Type B pancreatic cell (in vitro differentiated cells): ENCODE measurements at regions not wholly inside any gene's neighbourhood (a gene's known extent, or its start where the extent isn't known, plus 50 kb on each side); places are given as distances from the start of the nearest gene placed in this dataset.

ENCODE experiments used
- DNase-seq: peaks from one replicate; pipeline ENCODE4 v3.0.0; 2021; ENCODE audit warnings: mixed read lengths; ENCODE audit not compliant: unreplicated experiment; ENCODE audit errors: extremely low spot score
- H3K27ac Mint-ChIP-seq: 2 replicates; pipeline ENCODE4 v1.8.0; 2021; ENCODE audit warnings: mild to moderate bottlenecking, mixed read lengths
- H3K27me3 Mint-ChIP-seq: 2 replicates; pipeline ENCODE4 v1.8.0; 2021; ENCODE audit warnings: mixed read lengths
- H3K36me3 Mint-ChIP-seq: 2 replicates; pipeline ENCODE4 v1.8.0; 2021; ENCODE audit warnings: mixed read lengths
- H3K4me1 Mint-ChIP-seq: one replicate; pipeline ENCODE4 v1.8.0; 2021; ENCODE audit warnings: mixed read lengths; ENCODE audit not compliant: unreplicated experiment
- H3K4me3 Mint-ChIP-seq: 2 replicates; pipeline ENCODE4 v1.8.0; 2021; ENCODE audit warnings: mild to moderate bottlenecking, mixed read lengths
- H3K9me3 Mint-ChIP-seq: 2 replicates; pipeline ENCODE4 v1.8.0; 2021; ENCODE audit warnings: mixed read lengths
- TF ChIP-seq, protein P1 (sequence below): fragments of 200-600 bp; sonication (generic); conservative IDR thresholded peaks from 2 replicates; pipeline ENCODE4 v1.5.0; 2021; ENCODE audit warnings: antibody characterized with exemption, mild to moderate bottlenecking

DNA sequence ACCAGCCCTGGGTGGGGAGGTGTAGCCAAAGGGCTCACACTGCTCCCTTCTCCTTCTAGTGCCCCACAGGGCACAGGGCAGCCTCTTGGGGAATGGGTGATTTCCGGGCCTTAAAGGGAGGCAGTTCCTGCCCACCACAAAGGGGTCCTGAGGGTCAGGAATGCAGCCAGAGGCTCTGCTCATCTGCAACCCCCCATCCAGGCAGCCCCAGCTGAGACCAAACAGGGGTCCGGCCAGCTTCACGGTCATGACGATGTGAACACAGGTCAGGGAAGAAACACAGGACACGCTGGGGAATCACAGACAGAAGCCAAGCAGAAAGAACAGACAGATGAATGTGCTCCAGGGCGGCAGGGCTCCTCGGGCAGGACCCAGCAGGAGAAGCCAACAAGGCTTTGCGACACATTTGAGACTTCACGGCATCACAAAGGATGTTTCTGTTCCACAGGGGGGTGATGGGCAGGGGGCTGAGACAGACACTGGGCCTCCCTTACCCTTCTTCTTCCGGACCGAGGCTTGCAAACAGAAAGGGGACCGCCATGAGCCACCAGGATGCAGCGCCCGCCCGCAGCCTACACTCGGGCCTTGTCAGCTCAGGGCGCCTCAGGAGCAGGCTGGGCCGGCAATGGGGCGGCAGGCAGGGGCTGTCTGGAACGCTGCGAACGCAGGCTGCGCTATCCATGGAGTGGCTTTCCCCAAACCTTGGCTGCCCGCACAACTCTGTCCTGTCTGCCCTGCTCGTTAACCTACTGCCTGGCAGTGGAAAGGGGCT lies 101.9 kb downstream of the CTTN start:
- no peak overlapping the region for H3K4me3 Mint-ChIP-seq
- DNase-seq, result no peak
- H3K27me3 Mint-ChIP-seq, result no peaks in the 10 kb centered on the region
- H3K9me3 Mint-ChIP-seq, result no peaks in the 10 kb centered on the region
- H3K4me1 Mint-ChIP-seq, result peaks cover 15% of the 10 kb centered on the region
- H3K27ac Mint-ChIP-seq, result no peak overlapping the region
- TF ChIP-seq, protein P1, sequence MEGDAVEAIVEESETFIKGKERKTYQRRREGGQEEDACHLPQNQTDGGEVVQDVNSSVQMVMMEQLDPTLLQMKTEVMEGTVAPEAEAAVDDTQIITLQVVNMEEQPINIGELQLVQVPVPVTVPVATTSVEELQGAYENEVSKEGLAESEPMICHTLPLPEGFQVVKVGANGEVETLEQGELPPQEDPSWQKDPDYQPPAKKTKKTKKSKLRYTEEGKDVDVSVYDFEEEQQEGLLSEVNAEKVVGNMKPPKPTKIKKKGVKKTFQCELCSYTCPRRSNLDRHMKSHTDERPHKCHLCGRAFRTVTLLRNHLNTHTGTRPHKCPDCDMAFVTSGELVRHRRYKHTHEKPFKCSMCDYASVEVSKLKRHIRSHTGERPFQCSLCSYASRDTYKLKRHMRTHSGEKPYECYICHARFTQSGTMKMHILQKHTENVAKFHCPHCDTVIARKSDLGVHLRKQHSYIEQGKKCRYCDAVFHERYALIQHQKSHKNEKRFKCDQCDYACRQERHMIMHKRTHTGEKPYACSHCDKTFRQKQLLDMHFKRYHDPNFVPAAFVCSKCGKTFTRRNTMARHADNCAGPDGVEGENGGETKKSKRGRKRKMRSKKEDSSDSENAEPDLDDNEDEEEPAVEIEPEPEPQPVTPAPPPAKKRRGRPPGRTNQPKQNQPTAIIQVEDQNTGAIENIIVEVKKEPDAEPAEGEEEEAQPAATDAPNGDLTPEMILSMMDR, result no peak
- no peaks in the 10 kb centered on the region for H3K36me3 Mint-ChIP-seq

DNA sequence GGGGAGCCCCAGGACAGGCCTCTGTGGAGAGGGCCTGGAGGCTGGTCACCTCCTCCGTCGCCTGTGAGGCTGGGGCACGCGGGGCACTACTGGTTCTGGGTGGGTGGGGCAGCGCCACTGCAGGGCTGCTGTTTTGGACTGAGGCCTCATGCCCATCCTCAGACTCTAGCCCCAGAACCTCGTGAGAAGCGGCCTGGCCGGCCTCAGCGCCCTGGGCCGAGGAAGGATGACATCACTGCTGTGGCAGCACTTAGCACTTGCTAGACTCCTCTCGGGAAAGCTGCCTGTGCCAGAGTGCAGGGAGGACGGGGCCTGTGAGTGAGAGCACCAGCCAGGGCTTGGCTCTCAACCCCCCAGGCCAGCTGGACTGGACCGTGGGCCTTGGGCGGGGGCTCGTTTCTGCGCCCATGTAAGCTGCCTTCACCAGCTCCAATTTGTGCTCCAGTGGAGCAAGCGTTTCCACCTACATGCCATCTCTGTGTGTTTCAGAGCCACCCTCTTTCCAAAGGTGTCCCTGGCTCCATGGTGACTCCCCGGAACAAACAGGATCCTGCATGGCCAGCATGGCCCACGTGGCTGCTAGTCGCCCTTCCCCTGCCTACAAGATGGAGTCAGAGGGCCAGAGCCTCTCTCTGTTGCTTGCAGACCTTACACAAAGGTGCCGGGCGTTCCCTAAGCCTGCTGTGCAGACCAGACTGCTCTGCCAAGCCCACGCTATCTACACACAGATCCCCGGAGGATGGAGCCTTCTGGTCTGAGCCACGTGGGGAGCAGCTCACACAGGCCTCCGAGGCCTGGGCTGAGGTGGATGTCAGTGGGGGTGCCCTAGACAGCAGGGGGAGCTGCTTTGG lies 102.9 kb downstream of the CTTN start:
- H3K4me1 Mint-ChIP-seq, result peaks cover 15% of the 10 kb centered on the region
- TF ChIP-seq, protein P1, result no peak
- no peaks in the 10 kb centered on the region for H3K9me3 Mint-ChIP-seq
- H3K27ac Mint-ChIP-seq, result no peak overlapping the region
- H3K27me3 Mint-ChIP-seq, result no peaks in the 10 kb centered on the region
- H3K4me3 Mint-ChIP-seq, result no peak overlapping the region
- H3K36me3 Mint-ChIP-seq, result no peaks in the 10 kb centered on the region
- DNase-seq, result no peak

DNA sequence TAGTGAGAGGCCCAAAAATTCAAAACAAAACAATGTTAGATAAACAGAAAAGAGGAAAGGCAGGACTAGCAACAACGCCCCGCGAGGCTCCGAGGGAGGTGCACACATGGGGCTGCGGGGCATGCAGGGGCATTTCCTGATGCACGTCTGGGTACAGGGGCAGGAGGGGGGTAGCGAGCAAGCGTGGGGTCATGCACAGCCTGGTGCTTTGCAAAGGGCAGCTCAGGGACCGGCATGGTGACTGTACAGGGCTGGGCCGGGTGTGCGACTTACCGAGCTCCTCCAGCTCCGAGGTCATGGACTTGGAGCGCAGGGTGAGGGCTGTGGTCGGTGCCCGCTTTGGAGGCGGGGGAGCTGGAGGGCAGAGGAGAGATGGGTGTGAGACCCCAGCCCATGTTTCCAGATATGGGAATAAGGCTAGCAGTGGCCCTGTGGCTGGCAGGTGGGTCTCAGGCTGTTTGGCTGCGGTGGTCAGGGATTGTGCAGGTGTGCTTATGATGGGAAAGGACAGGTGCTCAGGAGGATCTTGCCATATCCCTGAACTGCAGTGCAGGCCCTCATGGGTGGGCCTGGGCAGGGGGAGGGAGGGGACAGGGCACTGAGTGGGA lies 103.7 kb downstream of the CTTN start:
- peaks cover 15% of the 10 kb centered on the region for H3K4me1 Mint-ChIP-seq
- H3K27ac Mint-ChIP-seq, result no peak overlapping the region
- H3K9me3 Mint-ChIP-seq, result no peaks in the 10 kb centered on the region
- H3K4me3 Mint-ChIP-seq, result no peak overlapping the region
- H3K27me3 Mint-ChIP-seq, result no peaks in the 10 kb centered on the region
- TF ChIP-seq, protein P1, result no peak
- no peaks in the 10 kb centered on the region for H3K36me3 Mint-ChIP-seq
- no peak for DNase-seq

DNA sequence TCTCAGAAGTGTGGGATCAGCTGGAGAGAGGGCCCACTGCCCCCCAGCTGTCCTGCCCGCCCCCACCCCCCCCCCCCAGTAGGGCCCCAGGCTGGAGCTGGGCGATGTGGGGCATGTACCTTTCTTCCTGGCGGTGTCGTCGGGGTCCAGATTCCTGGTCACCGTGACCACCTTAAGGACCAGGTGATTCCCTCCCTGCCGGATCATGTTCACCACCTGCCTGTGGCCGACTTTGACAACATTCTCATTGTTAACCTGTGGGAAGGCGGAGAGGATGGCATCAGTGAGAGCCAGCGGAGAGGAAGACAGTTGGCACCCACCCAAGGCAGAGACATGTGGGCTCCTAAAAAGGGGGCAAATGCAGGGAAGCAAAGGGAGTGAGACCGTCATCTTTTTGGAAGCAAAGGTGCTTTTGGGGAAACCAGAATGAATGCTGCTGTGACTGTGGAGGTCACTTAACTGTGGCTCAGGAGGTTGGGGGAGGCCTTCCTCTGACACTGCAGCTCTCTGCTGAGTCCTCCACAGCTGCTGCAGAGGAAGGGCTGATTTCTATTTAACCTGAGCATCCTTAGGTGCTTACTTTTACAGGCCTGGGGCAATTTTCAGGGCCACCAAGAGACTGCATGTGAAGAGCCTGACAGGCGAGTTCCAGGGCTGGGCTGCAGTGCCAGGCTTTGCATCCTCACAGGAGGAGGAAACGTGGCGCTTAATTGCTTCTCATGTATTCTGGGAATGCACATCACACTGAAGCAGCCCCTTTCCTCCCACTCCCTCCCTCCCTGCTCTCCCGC lies 104.5 kb downstream of the CTTN start:
- Mint-ChIP-seq H3K4me3 (no peak overlapping the region), H3K4me1 (peaks cover 15% of the 10 kb centered on the region), H3K27me3 (no peaks in the 10 kb centered on the region), H3K36me3 (no peaks in the 10 kb centered on the region), H3K27ac (no peak overlapping the region), H3K9me3 (no peaks in the 10 kb centered on the region)
- DNase-seq, result no peak
- TF ChIP-seq, protein P1, result no peak
